ENCODE measurements at regions not wholly inside any gene's neighbourhood (a gene's known extent, or its start where the extent isn't known, plus 50 kb on each side); places are given as distances from the start of the nearest gene placed in this dataset.

- DNase-seq (ENCODE audit: low read depth in 3 of 3), result no peak
Observed at GRCh38 chr3:43783987-43784639, 93.4 kb downstream of the ABHD5 start.

GRCh38 chr3:43784640-43785011 lies 93.9 kb downstream of the ABHD5 start:
- no peak for DNase-seq (ENCODE audit: low read depth in 3 of 3)

GRCh38 chr3:43785551-43785950 lies 94.8 kb downstream of the ABHD5 start:
- no peak for DNase-seq (ENCODE audit: low read depth in 3 of 3)

- DNase-seq (ENCODE audit: low read depth in 3 of 3), result no peak
Observed at GRCh38 chr3:43786102-43786501, 95.4 kb downstream of the ABHD5 start.

- DNase-seq (ENCODE audit: low read depth in 3 of 3), result no peak
Observed at GRCh38 chr3:43786526-43787305, 96.0 kb downstream of the ABHD5 start.

- no peak for DNase-seq (ENCODE audit: low read depth in 3 of 3)
Observed at GRCh38 chr3:43787330-43787729, 96.6 kb downstream of the ABHD5 start.

- no peak for DNase-seq (ENCODE audit: low read depth in 3 of 3)
Observed at GRCh38 chr3:43789028-43789427, 98.3 kb downstream of the ABHD5 start.

GRCh38 chr3:43790060-43790459 lies 99.3 kb downstream of the ABHD5 start:
- no peak for DNase-seq (ENCODE audit: low read depth in 3 of 3)

GRCh38 chr3:43790476-43790875 lies 99.7 kb downstream of the ABHD5 start:
- no peak for DNase-seq (ENCODE audit: low read depth in 3 of 3)

GRCh38 chr3:43791246-43791645 lies 100.5 kb downstream of the ABHD5 start:
- no peak for DNase-seq (ENCODE audit: low read depth in 3 of 3)

- no peak for DNase-seq (ENCODE audit: low read depth in 3 of 3)
Observed at GRCh38 chr3:43792904-43793303, 102.2 kb downstream of the ABHD5 start.

- no peak for DNase-seq (ENCODE audit: low read depth in 3 of 3)
Observed at GRCh38 chr3:43793648-43794372, 103.1 kb downstream of the ABHD5 start.

GRCh38 chr3:43794776-43795175 lies 104.0 kb downstream of the ABHD5 start:
- DNase-seq (ENCODE audit: low read depth in 3 of 3), result no peak

GRCh38 chr3:43795491-43795890 lies 104.8 kb downstream of the ABHD5 start:
- DNase-seq (ENCODE audit: low read depth in 3 of 3), result no peak

- no peak for DNase-seq (ENCODE audit: low read depth in 3 of 3)
Observed at GRCh38 chr3:43796041-43796596, 105.4 kb downstream of the ABHD5 start.

- DNase-seq (ENCODE audit: low read depth in 3 of 3), result no peak
Observed at GRCh38 chr3:43797794-43798193, 107.1 kb downstream of the ABHD5 start.

- no peak for DNase-seq (ENCODE audit: low read depth in 3 of 3)
Observed at GRCh38 chr3:43810797-43811196, 120.1 kb downstream of the ABHD5 start.

- no peak for DNase-seq (ENCODE audit: low read depth in 3 of 3)
Observed at GRCh38 chr3:43814461-43814860, 123.7 kb downstream of the ABHD5 start.

- DNase-seq (ENCODE audit: low read depth in 3 of 3), result no peak
Observed at GRCh38 chr3:43816372-43816771, 125.6 kb downstream of the ABHD5 start.

- DNase-seq (ENCODE audit: low read depth in 3 of 3), result no peak
Observed at GRCh38 chr3:43817064-43817463, 126.3 kb downstream of the ABHD5 start.

GRCh38 chr3:43817825-43818224 lies 127.1 kb downstream of the ABHD5 start:
- no peak for DNase-seq (ENCODE audit: low read depth in 3 of 3)

GRCh38 chr3:43818229-43818628 lies 127.5 kb downstream of the ABHD5 start:
- DNase-seq (ENCODE audit: low read depth in 3 of 3), result no peak

All from stimulated activated CD4-positive, alpha-beta T cell treated with anti-CD3 and anti-CD28 coated beads, TNF-alpha, amount 100 ng/mL, for 48 hours (primary cell).